Stimulated activated CD4-positive, alpha-beta T cell treated with anti-CD3 and anti-CD28 coated beads, Interleukin-1b, Interleukin-23, amount 100 ng/mL, for 24 hours (primary cell): ENCODE measurements at regions not wholly inside any gene's neighbourhood (a gene's known extent, or its start where the extent isn't known, plus 50 kb on each side); places are given as distances from the start of the nearest gene placed in this dataset.

Experiments
- DNase-seq, 4 experiments: peaks; one replicate each; pipeline ENCODE4 v3.0.0-alpha.2; 2020; ENCODE audit warnings: low read depth in 4 of 4, low spot score in 1 of 4

DNA sequence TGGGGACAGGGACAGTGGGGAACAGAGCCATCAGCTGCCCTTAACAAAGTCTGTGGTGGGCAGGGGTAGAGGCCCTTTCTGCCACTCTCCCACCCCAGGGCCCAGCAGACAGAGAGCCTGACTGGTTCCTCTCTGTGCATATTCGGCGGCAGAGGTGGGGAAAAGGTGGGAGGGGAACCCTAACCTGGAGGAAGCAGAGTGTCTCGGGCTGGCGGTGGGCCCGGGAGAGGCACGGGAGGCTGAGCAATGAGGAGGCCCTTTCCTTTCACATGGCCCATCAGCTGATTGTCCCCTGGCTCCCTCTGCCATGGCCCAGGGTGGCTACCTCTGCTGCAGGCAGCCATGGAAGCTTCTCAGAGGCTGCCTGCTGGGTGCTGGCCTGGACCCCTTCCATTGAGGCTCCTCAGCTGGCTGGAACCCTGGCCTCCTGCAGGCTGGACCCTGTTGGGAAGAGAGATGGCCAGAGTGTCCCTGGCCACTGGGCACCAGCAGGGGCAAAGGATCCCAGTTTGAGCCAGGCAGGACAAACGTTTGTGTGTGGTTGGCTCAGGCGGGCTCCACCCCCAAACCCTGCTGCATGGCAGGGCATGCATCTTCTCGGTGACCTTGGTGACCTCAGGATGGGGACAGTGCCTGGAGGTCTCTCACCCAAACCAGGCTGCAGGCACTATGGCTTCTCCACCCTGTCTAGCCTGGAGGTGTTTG, 202.8 kb upstream of the ZNF536 start:
- DNase-seq = no peak

DNA sequence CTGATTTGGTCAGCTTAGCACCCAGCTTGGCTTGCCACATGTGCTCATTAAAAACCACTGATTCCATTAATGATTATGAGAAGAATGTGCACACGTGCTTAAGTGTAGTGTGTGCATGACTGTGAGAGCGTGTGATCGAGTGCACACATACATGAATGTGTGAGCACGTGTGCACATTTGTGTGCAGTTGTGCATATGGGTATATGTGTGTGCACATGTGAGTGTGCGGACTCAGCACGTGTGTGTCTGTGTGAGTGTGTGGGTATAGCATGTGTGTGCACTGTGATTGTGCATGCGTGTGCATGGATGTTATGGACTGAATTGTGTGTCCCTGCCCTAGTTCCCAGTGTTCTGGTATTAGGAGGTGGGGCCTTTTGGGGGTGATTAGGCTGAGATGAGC, 202.1 kb upstream of the ZNF536 start:
- DNase-seq = no peak

DNA sequence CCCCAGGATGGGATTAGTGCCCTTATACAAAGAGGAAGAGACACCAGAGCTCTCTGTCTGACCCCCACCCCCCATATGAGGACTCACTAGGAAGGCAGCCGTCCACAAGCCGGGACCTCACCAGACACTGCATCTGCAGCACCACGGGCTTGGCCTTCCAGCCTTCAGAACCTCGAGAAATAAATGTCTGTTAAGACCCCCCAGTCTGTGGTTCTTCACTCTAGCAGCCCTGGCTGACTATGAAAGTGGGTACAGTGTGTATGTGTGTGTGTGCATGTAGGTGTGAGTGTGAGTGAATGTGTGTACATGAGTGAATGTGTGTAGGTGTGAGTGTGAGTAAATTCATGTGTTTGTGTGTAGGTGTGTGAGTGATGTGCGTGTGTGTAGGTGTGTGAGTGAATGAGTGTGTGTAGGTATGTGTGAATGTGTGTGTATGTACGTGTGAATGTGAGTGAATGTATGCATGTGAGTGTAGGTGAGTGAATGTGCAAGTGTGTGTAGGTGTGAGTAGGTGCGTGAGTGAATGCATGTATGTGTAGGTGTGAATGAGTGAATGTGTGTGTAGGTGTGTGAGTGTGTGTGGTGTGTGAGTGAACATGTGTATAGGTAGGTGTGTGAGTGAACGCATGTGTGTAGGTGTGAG, 201.6 kb upstream of the ZNF536 start:
- no peak for DNase-seq

DNA sequence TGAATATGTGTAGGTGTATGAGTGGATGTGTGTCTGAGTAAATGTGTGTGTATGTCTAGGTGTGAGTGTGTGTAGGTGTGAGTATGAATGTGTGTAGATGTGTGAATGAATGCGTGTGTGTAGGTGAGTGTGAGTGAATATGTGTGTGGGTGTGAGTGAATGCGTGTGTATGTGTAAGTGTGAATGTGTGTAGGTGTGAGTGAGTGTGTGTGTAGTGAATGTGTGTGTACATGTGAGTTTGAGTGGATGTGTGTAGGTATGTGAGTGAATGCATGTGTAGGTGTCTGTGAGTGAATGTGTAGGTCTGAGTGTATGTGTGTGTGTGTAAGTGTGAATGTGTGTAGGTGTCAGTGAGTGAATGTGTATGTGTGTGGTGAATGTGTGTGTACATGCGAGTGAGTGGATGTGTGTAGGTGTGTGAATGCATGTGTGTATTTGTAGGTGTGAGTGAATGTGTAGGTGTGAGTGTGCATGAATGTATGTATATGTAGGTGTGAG, 201.0 kb upstream of the ZNF536 start:
- DNase-seq = no peak

DNA sequence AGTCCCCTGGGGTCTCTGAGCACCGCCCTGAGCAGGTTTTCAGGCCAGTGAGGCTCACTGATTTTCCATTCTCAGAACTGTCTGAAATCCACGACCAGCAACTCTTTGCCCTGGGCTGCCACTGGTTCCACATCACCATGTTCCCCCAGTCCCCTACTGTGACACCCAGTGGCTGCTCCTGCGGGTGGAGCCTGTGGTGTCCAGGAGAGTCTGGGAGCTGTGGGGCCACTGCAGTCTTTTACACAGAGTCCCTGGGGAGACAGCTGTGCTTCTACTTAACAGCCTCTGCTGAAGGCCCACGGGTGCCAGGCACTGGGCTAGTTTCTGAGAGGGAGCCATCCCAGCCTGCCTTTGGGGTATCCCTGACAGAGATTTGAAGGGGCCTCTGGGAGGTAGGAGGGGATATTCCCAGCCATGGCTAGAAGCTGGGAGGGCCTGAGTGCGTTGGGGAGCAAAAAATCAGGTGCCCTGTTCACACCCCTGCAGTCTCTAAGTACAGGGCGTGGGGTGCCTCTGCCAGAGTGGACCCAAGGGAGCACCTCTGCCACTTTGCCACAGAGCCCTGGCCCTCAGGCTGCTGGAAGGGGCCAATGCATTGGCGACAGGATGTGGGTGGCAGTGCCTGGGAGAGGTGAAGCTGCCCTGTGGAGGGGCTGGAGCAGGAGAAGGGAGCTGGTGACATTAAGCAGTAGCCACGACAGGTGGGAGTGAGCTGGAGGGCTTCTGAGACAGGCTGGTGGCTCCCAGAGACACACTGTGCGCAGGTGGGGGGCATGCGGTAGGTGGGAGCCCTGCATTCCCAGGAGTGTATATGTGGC, 200.2 kb upstream of the ZNF536 start:
- no peak for DNase-seq

DNA sequence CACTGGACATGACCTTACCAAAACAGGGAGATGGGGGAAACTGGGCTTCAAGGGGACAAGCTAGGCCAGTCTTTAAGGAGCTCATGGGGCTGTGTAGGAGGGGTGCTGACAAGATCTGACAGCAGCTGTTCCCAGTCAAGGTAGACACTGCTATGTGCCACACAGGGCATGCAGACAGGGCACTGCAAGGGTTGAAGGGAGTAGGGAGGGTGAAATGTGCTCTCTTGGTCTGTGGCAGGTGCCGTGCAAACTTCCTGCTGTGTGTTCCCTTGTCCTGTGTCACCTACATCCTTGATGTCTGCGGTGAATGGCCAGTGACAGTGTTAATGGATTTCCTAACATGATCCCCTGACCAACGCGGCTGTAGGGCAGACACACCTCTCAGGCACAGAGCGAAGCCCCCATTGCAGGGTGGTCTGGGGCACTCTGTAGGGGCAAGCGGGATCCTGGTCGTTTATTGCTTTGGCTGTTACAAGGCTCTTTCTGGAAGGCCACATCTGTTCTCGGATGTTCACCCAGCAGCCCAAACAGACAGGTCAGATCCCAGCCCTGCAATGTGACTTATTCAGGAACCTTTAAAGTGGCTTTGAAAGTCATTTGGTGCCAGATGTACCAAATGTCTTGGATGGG, 199.5 kb upstream of the ZNF536 start:
- no peak for DNase-seq

DNA sequence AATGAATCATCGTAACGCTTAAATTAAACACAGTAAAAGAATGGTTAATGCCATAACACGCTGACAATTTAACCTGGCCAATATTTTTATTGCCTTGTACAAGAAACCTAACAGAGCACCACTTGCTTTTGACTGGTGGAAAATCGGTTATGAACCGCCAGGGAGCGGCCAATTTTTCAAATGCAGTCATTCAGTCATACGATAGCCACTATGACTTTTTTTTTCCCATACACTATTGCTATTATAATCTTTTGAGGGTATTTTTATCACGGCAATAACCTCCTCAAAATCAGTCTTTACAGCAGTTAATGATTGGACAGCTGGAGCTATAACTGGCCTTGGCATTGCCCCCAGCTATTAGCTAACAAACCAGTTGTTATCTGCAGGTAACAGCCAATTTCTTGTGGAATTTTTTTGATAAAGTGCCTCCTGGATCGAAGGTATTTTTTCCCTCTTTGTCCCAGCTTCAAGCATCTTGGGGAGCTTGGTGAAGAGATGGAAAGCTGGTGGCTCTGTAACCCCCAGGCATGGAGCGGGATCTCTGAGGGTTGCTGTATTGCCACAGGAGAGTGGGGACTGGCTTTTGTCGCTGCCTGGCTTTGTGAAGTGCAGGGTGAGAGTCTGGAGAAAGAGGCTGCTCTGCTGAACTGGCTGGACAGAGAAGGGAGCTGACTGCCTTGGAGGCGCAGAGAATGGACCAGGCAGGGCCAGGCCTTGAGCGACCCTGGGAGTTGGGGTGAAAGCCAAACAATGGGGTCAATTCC, 198.4 kb upstream of the ZNF536 start:
- DNase-seq = no peak

DNA sequence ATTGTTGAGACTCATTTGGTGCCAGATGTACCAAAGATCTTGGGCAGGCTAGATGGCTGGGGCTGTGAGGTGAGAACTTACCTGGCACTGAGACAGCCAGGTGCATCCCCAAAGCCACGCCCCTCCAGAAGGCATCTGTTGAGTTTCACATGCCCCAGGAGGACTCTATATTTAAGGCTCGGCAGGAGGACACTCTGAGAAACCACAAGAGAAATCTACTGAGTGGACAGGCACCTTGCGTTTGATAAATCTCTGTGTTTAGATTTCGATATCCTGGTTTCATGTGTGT, 197.9 kb upstream of the ZNF536 start:
- no peak for DNase-seq

DNA sequence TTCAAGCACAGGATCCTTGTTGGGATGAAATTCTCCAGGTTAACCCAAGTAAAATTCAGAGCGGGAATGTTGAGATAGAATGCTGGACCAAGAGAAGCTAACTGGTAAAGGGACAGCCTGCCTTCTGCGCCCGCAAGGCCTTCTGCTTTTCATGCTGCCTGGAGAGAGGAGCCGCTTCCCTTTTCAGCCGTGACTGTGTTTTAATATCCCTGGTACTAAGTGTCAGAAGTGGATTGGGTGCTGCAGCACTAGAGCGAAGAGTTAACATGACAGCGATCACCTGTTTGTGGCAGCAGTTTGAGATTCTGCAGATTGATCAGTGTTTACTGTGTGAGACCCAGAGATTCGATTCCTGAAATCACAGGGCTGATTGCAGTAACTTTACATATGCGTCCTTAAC, 197.4 kb upstream of the ZNF536 start:
- no peak for DNase-seq

DNA sequence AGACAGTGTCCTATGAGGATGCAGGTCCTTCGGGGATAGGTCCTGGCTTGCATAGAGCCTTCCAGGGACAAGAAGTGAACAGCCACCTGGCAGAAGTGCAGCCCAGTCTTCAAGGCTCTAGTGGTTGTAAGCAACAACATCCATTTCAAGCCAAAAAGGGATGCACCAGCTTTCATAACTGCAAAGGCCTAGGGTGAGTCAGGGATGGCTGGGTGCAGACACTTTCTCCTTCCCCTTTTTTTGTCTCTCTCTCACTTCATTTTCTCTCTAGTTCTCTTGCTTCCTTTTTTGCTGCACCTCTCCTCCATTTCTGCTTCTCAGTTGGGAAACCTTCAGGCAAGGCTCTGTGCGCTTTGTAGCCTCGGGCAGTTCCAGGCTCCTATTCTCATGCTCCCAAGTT, 196.2 kb upstream of the ZNF536 start:
- DNase-seq = no peak

DNA sequence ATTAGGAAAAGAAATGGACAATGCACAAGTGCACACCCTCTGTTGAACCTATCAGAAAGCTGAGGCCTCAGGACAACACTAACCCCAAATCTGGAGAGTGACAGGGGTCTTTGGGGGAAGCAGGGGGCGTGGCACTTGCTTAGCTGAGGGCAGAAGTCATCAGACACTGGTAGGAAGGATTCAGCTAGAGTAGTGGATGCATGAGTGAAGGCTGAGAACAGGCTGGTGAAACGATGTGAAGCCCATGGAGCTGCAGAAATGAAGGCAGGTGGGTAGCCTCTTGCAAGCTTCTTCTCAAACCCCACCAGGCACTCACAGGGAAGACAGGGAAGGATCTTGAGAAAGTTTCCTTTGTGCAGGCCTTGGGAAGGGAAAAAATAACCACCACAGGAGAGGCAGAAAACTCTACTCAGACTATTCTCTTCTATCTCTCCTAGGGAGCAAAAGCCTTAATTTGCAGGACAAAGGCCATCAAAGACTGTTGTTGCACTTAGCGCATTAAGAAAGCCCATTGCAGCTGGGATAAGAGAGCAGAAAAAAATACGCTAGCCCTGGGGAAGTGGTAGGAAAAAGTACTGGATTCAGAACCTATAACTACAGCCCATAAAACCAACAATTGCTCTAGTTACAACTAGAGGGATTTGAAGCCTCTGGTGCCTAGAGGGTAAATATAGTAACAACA, 193.3 kb upstream of the ZNF536 start:
- no peak for DNase-seq

DNA sequence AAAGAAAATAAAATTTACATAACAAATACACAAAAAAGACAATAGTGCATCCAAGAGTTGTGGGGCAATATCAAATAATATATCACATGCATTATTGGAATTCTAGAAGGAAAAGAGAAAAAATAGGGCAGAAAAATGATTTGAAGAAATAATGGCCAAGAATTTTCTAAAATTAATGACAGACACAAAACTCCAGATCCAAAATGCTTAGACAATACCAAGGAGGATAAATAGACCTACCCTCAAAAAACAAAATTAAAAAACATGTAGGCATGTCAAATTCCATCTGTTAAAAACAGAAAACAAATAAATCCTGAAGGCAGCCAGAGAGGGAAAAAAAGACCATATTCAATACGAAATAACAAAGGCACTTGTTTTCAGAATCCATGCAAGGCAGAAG, 191.5 kb upstream of the ZNF536 start:
- no peak for DNase-seq

DNA sequence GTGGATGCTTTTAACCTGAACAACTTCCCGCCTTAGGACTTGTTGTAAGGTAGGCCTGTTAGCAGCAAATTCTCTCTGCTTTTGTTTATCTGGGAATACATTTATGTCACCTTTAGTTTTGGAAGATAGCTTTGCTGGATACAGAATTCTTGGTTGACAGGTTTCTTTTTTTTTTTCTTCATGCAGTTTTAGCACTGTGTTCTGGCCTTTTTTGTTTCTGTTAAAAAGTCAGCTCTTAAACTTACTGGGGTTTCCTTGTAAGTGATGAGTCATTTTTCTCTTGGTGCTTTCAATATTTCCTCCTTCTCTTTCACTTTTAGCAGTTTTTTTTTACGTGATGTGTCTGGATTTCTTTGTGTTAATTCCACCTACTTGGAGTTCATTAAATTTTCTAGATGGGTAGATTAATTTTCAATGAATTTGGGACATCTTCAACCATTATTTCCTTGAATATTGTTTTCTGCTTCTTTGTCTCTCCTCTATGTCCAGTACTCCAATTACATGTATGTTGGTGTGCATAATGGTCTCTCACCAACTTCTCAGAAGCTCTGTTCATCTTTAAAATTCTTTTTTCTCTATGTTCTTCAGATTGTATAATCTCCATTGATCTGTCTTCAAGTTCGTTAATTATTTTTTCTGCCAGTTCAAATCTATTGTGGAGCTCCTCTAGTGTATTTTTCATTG, 188.2 kb upstream of the ZNF536 start:
- DNase-seq = no peak

DNA sequence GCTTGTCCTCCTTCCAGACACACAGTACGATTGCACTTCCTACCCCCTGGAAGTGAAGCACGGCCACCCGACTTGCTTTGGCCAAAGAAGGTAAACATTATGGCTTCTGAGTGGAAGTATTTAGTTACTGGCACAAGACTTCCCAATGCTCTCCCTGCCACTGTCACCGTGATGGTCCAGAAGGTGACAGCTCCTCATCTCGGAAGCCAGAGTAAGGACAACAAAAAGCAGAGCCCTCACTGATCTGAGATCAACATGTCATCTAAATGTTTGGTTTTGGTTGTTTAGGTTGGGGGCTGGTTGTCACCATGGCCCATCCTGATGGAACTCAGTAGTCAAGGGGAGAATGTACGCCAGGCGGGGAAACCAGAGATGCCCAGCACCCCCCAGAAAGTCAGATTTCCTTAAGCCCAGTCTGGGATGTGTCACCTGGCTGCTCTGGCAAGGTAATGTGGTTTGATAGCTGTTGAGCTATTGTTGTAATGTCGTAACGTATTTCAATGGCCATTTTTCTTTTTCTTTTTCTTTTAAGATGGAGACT, 170.1 kb upstream of the ZNF536 start:
- DNase-seq = no peak

DNA sequence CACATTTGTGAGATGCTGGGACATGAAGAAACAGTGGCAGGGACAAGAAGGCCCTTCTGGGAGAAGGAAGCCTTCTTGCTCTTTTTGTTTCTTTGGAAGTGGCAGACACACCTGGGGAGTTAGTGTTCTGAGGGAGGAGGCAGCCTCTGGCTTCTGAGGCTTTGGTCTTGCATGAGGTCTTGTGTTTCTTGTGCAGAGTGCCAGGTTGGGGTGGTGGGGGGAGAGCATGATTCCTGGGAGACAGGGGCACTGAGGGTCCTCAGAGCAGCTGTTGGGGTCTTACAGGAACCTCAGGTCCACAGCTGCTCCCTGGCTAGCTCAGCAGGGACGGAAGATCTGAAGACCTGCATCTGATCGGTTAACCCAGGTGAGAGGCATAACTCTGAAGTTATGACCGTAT, 167.5 kb upstream of the ZNF536 start:
- DNase-seq = no peak

DNA sequence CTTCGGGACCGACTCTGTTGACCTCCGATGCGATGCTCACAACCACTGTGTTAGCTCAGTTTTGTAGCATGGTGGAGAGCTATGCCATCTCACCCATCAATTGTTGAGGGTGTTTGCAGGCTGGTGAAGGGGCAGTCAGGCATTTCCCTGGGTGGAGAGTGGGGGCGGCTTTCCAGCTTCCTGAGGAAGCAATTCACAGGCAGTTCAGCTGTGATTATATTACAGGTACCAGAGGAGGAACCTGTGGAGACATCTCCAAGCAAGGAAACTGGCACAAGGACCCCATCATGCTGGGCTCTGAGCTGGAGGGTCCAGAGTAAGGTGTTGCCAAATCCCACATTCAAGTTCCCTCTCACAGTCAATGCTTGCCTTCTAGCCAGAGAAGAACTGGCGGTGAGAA, 166.0 kb upstream of the ZNF536 start:
- no peak for DNase-seq

DNA sequence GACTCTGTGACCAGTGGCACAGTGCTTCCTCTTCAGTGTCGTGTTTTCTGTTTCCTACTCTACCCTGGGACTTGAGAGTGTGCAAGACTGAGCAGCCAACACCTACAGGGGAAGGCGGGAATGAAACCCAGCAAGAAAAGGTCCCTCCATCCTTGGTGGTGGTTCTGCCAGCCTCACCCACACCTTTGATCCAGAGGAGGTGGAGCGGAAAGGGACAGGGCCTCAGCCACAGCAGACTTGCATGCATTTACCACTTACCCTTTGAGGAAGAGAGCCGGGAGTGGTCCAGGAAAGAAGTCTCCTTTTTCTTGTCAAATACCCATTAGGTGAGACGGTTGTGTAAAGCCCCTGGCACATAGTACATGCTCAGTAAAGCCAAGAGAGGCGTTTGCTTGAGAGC, 164.8 kb upstream of the ZNF536 start:
- DNase-seq = no peak

DNA sequence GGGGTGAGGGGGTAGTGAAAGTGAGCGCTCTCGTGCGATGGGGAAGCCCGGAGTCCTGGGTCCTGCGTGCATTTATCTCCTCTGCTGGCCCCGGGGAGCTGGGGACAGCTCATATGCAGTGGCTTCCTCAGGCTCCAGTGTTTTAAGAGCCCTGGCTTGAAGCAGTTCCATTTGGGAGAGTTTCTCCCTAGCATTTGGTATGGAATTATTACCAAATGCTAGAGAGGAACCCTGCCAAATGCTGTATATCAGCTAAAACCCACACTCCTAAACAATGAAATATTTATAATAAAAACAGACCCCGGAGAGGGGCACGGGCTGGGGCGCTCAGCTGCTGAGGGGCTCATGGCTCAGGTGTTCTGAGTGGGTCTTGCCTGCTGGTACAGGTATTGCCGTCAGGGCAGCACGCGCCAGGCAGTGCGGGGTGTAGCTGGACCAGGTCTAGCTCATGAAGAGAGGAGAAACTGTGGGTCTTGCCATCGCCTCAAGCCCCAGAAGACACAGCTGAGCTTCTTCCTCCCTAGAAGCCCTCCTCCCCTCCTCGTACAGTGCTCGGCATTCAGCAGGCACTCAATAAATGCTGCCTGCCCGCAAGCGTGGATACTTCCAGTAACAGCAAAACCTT, 163.6 kb upstream of the ZNF536 start:
- DNase-seq = no peak
